ENCODE measurements at regions not wholly inside any gene's neighbourhood (a gene's known extent, or its start where the extent isn't known, plus 50 kb on each side); places are given as distances from the start of the nearest gene placed in this dataset.
A peak's percentile ranks its signal among the peaks of the same experiment; 100 is the strongest.

DNA sequence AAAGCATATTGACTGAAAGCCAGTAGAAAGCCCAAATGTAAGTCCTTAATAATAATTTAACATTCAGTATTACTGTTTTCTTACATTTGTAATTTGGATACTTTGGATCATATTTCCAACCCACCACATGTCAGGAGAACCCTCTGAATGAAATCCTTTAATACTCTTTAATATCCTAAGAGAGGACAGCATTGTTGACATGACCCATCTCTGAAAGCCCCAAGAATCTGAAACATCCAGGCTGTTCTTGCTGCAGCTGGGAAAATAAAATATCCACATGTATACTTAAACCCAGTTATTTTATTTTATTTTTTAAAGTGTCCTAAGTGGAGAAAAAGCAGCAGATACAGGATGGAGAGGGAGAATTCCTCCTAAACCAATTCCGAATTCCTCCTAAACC, 130.8 kb upstream of the RIPOR2 start:
- DNase-seq (ENCODE audit: low read depth): no peak

GRCh38 chr6:25068866-25069265, 133.1 kb upstream of the RIPOR2 start:
- DNase-seq (ENCODE audit: low read depth): no peak

DNA sequence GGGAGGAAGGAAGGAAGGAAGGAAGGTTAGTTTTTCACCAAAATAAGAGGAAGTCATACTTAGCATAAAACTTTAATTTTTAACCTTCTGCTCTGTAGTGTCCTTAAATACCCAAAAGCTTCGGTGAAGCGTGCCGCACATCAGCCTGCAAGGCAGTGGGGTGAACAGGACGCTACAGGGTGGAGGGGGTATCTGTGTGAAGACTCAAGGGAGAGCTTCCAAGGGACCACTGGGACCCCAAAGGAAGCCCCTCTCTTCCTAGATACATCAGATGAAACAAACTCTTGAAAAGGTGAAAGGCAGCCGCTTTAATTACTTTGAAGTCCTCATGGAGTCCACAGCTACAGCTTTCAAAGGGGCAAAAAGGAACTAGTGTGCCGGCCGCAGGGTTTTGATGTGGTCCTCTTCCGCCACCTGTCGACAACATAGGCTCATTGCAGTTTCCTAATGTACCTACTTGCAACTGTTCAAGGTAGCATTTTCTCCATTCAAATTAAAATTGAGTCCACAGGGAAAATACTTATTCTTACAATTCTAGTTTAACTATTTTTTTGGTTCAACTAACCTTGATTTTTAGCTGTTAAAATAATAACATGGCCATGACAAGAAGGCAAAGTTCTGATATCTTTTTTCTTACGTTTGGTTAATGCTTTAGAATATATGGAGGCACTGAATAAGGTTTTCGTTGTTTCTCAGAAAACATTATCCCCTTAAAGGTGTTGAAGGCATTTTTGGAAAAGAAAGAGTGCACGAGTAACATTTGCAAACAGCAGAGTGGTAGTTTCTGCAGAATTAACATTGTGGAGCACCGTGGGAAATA, 135.0 kb upstream of the RIPOR2 start:
- peak; percentile 64 for DNase-seq (ENCODE audit: low read depth)

DNA sequence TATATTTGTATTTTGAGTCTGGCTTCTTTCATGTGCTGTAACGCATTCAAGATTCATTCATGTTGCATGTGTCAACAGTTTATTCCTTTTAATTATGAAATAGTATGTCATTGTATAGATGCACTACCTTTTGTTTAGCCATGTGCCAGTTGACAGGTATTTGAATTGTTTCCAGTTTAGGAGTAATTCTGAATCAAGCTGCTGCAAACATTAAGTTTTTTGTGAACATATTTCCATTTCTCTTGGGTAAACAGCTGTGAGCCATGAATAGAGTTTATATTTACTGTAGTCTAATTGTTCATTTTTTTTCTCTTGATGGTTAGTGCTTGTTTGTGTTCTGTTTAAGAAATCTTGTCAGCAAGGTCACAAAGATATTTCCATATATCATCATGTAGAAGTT, 142.4 kb upstream of the RIPOR2 start:
- no peak for DNase-seq (ENCODE audit: low read depth)

- no peak for DNase-seq (ENCODE audit: low read depth)
These were observed 148.2 kb upstream of the RIPOR2 start for GRCh38 chr6:25083784-25084507.

DNA sequence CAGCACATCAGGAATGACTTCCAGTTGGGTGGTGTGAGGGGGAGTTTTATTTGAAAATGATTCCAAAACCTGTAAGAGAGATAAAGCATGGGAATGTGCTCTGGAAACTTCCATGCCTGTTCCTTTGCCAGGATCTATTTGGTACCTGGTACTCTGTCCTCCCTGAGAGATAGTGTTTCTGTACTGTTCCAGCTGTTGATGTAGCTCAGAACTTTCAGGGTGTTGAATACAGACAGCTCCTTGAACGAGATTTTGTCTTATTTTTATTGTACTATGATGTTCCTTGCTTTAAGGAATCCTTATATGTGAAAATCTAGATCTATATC, 148.7 kb upstream of the RIPOR2 start:
- DNase-seq (ENCODE audit: low read depth): no peak

GRCh38 chr6:25085756-25086155, 150.0 kb upstream of the RIPOR2 start:
- no peak for DNase-seq (ENCODE audit: low read depth)

GRCh38 chr6:25086500-25087091, 150.8 kb upstream of the RIPOR2 start:
- no peak for DNase-seq (ENCODE audit: low read depth)

DNA sequence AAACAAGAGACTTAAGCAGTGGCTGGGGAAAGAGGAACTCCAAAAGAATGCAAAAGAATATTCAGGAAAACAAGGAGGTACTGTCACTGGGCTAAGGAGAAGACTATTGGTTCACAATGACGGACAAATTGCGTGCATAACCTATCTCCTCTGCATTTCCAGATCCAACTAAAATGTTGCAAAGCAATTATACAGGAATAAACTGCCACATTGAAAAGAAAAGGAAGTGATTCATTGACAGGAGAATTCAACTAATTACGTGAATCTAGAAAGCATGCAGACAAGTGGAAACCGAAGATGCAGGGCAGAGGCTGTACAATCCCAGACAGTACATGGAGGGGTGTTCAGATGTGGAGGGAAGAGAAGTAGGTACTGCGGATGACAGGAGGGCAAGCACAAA, 152.8 kb upstream of the RIPOR2 start:
- no peak for DNase-seq (ENCODE audit: low read depth)

DNA sequence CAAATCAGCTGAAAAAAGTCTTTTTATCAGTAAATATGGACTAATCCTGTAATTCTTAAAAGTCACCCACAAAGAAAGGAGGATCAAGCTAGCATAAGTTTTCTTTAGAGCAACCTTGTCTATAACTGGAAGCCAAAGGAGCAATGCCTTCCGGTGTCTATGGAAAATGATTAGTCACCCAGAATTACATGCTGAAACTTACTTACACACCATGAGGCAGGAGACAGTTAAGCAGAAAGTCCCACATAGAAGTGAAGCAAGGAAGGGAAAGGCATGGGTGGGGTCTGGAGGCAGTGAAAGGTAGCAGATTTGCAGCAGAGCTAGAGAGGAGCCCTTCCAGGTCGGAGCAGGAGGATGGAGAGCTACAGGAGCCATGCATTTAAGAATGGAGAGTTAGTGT, 153.7 kb upstream of the RIPOR2 start:
- no peak for DNase-seq (ENCODE audit: low read depth)

- no peak for DNase-seq (ENCODE audit: low read depth)
These were observed 159.0 kb upstream of the RIPOR2 start for GRCh38 chr6:25094726-25095125.

- no peak for DNase-seq (ENCODE audit: low read depth)
These were observed 164.5 kb upstream of the RIPOR2 start for GRCh38 chr6:25100288-25100687.

DNA sequence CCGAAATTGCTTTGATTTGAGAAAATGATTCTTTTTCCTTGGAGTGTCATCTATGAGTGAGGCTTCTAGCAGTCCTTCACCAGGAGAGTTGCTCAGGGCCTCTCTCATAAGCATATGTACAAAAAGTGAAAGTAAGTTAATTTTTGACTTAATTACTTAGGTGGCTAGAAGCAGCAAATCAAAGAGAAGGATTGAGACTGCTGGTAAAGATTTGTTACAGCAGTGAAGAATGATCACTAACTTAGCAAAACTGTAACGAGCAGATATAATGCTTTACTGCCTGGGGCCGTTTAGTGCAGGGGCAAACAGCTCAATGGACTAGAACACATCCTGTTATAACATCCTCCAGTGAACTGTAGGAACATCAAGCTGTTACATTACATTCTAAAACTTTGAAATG, 167.8 kb upstream of the RIPOR2 start:
- DNase-seq (ENCODE audit: low read depth): no peak

DNA sequence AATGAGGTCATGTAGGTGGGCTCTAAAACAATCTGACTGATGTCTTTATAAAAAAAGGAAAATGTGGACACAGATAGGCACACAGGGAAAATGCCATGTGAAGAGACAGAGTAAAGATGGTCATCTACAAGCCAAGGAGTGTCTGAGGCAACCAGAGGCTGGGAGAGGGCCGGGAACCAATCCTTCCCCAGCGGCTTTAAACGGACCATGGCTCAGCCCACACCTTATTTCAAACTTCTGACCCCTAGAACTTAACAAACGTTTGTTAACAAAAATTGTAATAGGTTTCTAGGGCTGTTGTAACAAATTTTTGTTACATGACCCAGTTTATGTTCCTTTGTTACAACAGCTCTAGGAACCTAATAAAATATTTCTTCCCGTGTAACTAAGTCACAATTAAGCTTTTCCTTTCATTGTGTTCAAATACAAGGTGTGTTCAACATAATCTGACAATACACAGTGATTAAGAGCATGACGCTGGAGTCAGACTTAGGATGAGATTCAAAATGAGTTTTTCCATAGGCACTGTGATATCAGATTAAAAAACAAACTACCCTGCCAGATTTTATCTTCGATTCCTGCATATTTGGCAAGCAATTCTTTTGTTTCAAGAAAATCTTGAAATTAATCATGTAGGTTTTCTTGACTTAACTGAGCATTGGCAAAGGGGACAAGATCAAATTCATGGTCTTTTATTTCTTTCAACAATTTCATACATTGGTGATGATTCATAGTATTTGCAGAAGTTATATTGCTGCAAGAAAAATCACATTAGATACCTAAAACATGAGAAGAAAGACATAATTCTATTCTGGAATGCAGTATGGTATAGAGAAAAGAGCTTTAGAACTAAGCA, 169.5 kb upstream of the RIPOR2 start:
- no peak for DNase-seq (ENCODE audit: low read depth)

GRCh38 chr6:25107218-25107617, 171.5 kb upstream of the RIPOR2 start:
- no peak for DNase-seq (ENCODE audit: low read depth)

DNA sequence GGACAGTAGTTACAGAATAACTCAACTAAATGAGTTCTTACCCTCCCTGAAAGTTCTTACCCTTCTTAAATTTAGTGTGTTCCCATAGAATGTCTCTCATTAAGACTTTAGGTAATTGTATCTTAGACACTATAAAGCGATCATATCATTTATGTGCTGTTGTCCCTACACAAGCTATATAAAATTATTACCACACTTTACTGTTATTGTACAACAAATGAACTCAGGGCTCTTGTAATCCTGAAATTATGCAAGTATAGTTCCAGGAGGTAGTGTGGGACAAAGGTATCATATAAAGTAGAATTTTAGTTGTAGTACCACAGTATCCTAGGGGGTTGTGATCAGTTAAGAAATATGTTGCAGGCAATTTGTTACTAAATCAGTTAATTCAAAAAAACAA, 167.4 kb upstream of the CARMIL1 start:
- DNase-seq (ENCODE audit: low read depth): no peak

- DNase-seq (ENCODE audit: low read depth): no peak
These were observed 166.8 kb upstream of the CARMIL1 start for GRCh38 chr6:25112322-25112773.

DNA sequence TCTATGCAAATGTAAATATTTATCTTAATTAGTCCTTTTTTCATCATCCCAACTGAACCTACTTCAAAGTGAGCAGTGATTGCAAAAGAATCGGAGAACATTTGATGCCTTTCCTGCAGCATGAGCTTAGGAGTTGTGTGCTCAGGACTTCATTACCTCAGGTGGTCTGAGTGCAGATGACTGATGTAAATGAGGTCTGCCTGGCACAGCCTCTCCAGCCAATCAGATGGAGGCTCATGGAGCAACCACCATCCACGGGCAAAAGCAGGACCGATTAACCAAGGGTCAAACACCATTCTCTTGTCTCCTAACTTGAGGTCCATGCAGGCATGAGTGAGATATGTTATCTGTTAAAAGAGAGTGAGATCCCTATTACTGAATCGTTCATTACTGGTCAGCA, 165.7 kb upstream of the CARMIL1 start:
- DNase-seq (ENCODE audit: low read depth): no peak

DNA sequence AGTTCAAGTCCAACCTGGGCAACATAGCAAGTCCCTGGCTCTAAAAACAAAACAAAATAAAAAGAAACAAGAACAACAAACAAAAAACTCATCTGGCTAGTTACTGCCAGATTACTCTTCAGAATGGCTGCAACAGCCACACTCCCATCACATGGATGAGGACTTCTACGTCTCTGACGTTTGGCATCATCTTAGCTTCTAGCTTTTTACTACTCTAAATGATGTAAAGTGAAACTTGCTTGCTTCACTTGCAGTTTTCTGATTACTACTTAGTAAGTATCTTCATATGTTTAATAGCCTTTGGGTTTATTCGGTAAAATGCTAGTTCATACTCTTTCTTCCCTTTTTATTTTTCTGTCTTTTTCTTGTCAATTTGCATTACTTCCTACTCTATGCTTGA, 161.1 kb upstream of the CARMIL1 start:
- DNase-seq (ENCODE audit: low read depth): no peak

DNA sequence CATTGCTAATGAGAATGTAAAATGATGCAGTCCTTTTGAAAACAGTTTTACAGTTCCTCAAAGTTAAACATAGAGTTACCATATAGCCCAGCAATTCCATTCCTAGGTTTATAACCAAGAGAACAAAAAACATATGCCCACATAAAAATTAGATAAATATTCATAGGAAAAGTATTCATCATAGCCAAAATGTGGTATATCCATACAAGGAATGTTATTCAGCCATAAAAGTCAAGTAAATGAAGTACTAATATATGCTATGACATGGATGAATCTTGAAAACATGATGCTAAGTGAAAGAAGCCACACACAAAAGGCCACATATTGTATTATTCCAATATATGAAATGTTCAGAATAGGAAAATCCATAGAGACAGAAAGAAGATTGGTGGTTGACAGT, 158.0 kb upstream of the CARMIL1 start:
- no peak for DNase-seq (ENCODE audit: low read depth)

DNA sequence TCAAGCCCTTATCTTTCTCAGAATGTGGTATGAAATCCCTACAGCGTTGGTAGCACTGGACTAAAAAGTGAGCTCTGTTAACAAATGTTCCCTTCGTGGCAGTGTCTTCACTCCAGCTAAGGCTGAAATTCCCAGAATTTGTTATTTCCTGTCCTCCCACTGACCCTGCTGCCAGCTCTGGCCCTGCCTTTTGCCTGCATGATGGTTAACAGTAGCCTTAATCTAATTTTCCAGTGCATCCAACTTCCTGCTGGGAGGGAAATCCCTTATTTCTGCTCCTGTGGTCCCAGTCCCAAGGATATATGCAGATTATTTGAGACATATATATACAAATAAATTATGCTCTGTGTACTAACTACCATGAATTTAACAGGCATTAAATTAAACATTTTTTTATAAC, 157.2 kb upstream of the CARMIL1 start:
- no peak for DNase-seq (ENCODE audit: low read depth)

- DNase-seq (ENCODE audit: low read depth): no peak
These were observed 156.4 kb upstream of the CARMIL1 start for GRCh38 chr6:25122622-25123237.

Measured in T-helper 22 cell (primary cell).